Lower leg skin (tissue), 4 donors: ENCODE measurements at regions not wholly inside any gene's neighbourhood (a gene's known extent, or its start where the extent isn't known, plus 50 kb on each side); places are given as distances from the start of the nearest gene placed in this dataset.

ENCODE experiments used
- DNase-seq, 2 donors: peaks; one replicate each; pipeline ENCODE4 v3.0.0-alpha.2; 2019; ENCODE audit warnings: low spot score in 2 of 2
- H3K4me3 ChIP-seq: fragments of 200-600 bp; sonication (generic); 2 replicates; pipeline ENCODE4 v1.5.1; 2017; ENCODE audit warnings: mild to moderate bottlenecking, low read depth; ENCODE audit not compliant: poor library complexity, severe bottlenecking
- CTCF ChIP-seq, 3 donors: fragments of 450-650 bp; IDR thresholded peaks; one replicate each; pipeline ENCODE4 v1.5.1; 2016; ENCODE audit warnings: antibody characterized with exemption in 3 of 3, mild to moderate bottlenecking in 3 of 3, moderate library complexity in 2 of 3
- POLR2A ChIP-seq, 2 donors: fragments of 450-650 bp; IDR thresholded peaks; one replicate each; pipeline ENCODE4 v1.6.1; 2016 to 2017; ENCODE audit warnings: antibody characterized with exemption in 2 of 2, mild to moderate bottlenecking in 1 of 2, moderate library complexity in 1 of 2
- WGBS, 2 donors: methylation state at CpG; one replicate each; pipeline ENCODE4 v1.1.5; 2018; 5-methylcytosine and 5-hydroxymethylcytosine counted together
- intact Hi-C: fragments of 100-400 bp; cut with DNase I; formaldehyde crosslinking; loops from one replicate; pipeline ENCODE4 v1.15.0; 2023; ENCODE audit warnings: low total_unique reads

GRCh38 chr13:81058916-81059290 is 718.0 kb upstream of the SPRY2 start:
- no peak for DNase-seq
- TF ChIP-seq CTCF (IDR thresholded peaks at IDR 0.05) (no peak), POLR2A (IDR thresholded peaks at IDR 0.05) (no peak)
- WGBS, 2 donors: 3 to 17% methylated on average over 1 of the region's 1 CpG
- intact Hi-C loops: no loop called here
- H3K4me3 ChIP-seq: no peak overlapping the region

GRCh38 chr13:81058211-81058915 is 717.4 kb upstream of the SPRY2 start:
- intact Hi-C loops: no loop called here
- no peak overlapping the region for H3K4me3 ChIP-seq
- TF ChIP-seq CTCF (IDR thresholded peaks at IDR 0.05): no peak
- no peak for TF ChIP-seq POLR2A (IDR thresholded peaks at IDR 0.05)
- DNase-seq: no peak
- WGBS, 2 donors: 48 to 65% methylated on average over 3 of the region's 3 CpGs

GRCh38 chr13:81051873-81052272 is 710.9 kb upstream of the SPRY2 start:
- no peak overlapping the region for H3K4me3 ChIP-seq
- intact Hi-C loops: no loop called here
- DNase-seq: no peak
- no peak for TF ChIP-seq POLR2A (IDR thresholded peaks at IDR 0.05)
- TF ChIP-seq CTCF (IDR thresholded peaks at IDR 0.05): no peak

GRCh38 chr13:81048026-81048461 is 707.1 kb upstream of the SPRY2 start:
- WGBS, 2 donors: 56 to 59% methylated on average over 7 of the region's 7 CpGs
- TF ChIP-seq CTCF (IDR thresholded peaks at IDR 0.05) (no peak), POLR2A (IDR thresholded peaks at IDR 0.05) (no peak)
- H3K4me3 ChIP-seq: no peak overlapping the region
- intact Hi-C loops: no loop called here
- no peak for DNase-seq

GRCh38 chr13:81041761-81042160 is 700.8 kb upstream of the SPRY2 start:
- no peak for TF ChIP-seq POLR2A (IDR thresholded peaks at IDR 0.05)
- no peak for TF ChIP-seq CTCF (IDR thresholded peaks at IDR 0.05)
- 60 to 63% methylated on average over 1 of the region's 1 CpG for WGBS, 2 donors
- no peak overlapping the region for H3K4me3 ChIP-seq
- no peak for DNase-seq
- intact Hi-C loops: no loop called here

- 54 to 73% methylated on average over 1 of the region's 1 CpG for WGBS, 2 donors
Observed at GRCh38 chr13:81031996-81032395, 691.1 kb upstream of the SPRY2 start.

More at GRCh38 chr13:81031996-81032395, 691.1 kb upstream of the SPRY2 start:
- no peak for TF ChIP-seq POLR2A (IDR thresholded peaks at IDR 0.05)
- TF ChIP-seq CTCF (IDR thresholded peaks at IDR 0.05): no peak
- no peak for DNase-seq
- intact Hi-C loops: no loop called here
- H3K4me3 ChIP-seq: no peak overlapping the region
